ENCODE measurements at regions not wholly inside any gene's neighbourhood (a gene's known extent, or its start where the extent isn't known, plus 50 kb on each side); places are given as distances from the start of the nearest gene placed in this dataset.

DNA sequence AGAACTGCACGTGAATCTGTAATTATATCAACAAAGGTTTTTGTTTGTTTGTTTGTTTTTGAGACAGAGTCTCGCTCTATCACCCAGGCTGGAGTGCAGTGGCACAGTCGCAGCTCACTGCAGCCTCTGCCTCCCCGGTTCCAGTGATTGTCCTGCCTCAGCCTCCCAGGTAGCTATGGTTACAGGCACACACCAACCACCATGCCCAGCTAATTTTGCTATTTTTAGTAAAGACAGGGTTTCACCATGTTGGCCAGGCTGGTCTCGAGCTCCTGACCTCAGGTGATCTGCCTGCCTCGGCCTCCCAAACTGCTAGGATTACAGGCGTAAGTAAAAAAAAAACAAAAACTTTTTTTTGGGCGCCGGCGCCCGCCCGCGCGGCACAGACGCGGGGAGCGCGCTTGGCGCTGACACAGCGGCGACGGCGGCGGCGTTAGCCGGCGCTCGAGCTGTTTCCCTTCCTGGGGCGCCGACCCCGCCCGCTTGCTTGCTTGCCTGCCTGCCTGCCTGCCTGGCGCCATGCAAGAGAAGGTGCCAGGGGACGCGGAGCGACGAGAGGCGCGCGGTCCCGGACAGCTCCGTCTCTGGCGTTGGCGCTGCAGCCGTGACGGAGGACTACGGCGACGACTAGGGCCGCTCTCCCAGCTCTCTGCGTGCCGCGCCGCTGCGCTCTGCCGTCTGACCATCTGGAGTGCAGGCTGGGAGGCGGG lies 171.4 kb upstream of the NUPR2 start:
- TF ChIP-seq CTCF (conservative IDR thresholded peaks at IDR 0.05 in 1 of 2, IDR thresholded peaks at IDR 0.05 in 1 of 2; ENCODE audit: extremely low read depth in 1 of 2, insufficient read depth in 1 of 2, low read depth in 1 of 2, low read length in 2 of 2): no peak
- no peak for TF ChIP-seq EZH2 (IDR thresholded peaks at IDR 0.05; ENCODE audit: borderline replicate concordance, low read length)
